Glomerular visceral epithelial cell (primary cell): ENCODE measurements at regions not wholly inside any gene's neighbourhood (a gene's known extent, or its start where the extent isn't known, plus 50 kb on each side); places are given as distances from the start of the nearest gene placed in this dataset.

Experiments
- DNase-seq: peaks from one replicate; pipeline ENCODE4 v3.0.0-alpha.2; 2016; ENCODE audit errors: extremely low spot score

DNA sequence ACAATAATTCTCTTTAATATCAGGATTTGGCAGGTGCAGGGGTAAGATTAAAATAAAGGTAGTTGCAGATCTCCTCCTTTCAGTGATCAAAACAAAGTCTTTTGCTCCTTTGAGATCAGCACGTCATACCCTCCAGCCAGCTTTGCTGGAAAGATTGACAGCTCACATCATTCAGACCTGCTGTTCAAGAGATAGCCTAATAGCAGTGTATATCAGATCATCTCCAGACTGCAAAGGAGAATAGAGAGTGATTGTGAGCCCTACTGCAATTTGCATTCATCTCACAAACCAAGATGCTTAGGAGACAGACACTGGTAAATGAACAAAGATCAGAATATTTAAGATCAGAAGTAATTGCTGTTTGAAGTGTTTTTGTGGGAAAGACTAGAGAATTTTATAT lies 135.8 kb upstream of the DSEL start:
- no peak for DNase-seq

DNA sequence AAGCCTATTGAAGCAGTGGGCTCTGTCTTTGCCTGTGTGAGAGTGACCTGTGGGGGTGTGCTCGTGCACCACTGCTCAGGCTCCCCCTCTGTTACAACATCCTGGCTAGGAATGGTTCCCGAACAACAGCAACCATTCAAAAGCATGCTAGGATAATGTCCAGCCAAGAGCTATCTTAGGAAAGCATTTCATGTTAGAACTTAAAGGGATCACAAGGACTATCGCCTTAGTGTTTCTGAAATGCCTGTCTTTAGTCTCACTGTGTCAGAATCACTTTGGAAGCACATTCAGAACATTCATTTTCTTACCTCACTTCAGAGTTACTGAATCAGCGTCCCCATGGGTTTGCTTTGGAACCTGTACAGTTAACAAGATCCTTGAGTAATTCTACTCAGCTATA lies 134.9 kb upstream of the DSEL start:
- DNase-seq: no peak

DNA sequence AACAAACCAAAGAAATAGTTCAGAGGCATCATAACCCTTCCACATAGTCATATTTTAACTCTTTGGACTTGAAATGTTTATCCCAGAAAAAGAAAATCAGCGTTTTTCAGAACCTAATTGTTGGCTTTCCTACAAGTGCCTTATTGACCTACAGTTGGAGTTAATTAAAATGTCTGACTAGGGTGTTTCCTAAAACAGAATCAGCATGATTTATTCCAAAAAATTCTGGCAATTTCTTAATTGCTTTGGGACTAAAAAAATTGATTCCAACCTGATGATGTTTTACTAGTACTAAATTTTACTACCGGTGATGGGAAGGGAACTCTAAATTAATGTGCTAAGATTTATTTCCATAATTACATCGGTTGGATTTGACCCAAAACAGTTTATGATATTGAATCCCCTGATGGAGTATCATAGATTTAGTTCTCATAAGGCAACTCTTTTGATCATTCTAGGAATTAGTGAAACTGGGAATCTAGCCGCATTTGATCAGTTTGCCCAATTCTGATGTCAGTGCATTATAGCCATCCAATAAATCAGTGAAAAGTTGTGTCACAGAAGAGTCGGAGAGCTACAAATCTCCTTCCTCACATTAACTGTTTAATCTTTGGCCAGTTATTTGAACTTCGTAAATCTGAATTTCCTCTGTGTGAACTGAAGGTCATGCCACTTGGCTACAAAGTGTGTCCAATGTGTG lies 134.3 kb upstream of the DSEL start:
- no peak for DNase-seq

DNA sequence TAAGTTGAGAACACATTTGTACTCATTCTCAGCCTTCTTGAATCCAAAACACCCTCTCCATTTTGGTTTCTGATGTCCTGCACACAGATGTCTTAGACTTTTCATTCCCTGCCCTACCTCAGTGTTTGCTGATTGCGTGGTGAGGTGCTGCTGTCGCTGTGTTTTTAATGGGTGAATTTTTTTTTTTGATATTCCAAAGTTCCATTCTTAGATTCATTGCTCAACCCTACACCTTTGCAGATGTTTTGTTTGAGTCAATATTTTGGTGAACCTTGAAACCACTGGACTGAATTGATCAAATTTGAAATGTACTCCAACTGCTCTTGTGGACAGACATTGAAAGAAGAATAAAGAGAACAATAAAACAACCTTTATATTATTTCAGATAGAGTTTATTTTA lies 130.4 kb upstream of the DSEL start:
- DNase-seq: no peak

DNA sequence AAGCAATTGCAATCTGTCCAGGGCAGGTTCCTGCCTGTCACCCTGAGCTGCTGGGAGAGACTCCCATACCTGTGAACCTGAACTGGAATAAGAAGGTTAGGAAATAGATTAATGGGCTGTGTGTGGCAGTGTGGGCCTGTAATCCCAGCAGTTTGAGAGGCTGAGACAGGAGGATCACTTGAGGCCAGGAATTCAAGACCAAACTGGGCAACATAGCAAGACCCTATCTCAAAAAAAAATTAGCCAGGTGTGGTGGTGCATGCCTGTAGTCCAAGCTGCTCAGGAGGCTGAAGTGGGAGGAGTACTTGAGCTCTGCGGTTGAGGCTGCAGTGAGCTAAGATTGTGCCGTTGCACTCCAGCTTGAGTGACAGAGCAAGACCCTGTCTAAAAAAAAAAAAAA lies 127.7 kb upstream of the DSEL start:
- no peak for DNase-seq

DNA sequence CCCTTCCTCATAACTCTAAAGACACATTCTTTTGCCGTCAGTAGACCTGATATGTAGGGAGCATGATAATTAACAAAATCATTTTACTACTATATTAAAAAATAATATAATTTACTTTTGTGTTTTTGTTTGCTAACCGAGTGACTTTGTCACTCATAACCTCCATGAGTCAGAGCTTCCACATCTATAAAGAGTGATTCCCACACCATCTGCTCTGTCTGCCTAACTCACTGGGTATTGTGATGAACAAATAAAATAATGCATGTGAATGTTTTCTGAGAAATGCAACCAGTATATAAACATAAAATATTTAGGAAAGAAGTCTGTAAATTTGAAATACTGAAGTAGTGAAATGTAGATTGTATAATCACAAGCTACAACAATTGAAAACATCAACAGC lies 123.4 kb upstream of the DSEL start:
- DNase-seq: no peak

DNA sequence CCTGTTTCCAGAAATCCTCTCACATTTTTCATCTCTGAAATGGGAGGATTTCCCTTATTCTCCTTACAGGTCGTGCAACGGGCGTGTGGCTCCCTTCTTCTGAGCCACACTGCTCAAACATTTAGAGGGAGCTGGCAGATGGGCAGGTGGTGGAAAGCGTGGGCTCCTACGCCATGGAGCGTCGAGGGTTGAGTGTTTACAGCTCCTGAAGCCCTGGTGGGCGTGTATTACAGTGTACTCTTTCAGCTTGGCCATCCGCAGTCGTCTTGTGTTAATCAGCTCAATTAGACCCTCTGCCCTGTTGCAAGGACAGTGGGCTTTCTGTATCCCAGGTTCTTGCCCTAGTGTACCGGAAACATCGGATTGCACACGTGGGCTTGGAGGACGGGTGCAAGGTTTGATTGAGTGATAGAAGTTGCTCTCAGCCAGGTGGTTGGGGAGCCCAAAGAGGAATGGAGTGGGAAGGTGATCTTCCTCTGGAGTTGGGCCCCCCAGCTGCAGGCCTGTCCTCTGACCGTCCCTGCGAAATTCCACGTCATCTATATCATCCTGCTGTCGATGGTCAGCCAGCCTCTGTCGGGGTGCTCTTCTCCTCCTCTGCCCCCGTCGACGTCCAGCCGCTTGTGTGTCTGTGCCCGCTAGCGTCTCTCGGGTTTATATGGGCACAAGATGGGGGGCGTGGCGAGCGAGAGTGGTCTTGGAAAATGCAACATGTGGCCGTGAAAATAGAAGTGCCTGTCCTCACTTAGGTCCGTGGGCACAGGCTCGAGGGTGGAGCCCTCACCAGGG lies 120.3 kb upstream of the DSEL start:
- DNase-seq: no peak

DNA sequence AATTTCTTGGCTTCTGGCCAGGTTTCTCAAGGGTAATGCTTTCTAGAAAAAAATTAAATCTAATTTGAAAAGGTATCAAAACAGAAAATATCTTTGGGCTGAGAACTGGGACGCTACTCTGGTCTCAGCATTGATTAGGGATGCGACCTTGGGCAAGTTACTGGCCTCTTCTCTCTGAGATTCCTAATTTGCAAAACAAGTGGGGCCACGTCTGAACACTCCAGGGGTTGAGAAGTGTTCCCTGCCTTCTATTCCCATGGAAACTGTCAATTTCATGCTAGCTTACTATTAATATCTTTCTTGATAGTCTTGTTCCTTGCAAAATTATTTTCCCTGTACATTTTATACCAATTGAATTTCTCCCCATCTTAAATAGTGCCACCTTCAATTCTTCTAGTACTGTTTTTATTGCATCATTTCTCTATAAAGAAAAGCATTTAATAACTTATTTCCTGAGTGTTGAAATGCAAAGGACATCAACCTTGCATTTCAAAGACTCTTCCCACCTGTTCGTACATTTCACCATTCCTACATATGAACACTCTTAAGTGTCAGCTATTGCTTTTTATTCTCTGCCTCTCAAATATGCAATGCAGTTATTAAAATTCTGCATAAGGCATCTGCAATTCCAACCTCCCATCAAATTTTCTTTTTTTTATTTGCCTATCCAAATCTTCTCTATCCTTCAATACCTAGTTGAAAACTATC lies 118.3 kb upstream of the DSEL start:
- DNase-seq: no peak

DNA sequence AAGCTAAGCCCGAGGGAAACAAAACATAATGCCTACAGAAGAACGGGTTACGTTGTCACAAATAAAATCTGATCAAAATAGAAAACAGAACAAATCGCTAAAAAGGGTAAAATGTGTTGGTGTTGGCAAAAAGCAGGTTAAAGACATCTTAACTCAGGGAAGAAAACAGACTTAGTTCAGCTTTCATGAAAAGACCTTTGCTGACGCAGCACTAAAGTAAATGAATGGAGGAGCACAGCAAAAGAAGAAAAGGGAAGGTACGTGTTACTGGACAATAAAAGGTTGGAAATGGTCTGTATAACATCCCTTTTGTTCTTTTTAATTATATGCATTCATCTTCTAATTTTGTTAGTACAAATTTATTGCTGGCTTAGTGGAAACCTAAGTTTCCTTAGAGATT lies 117.4 kb upstream of the DSEL start:
- DNase-seq: no peak

DNA sequence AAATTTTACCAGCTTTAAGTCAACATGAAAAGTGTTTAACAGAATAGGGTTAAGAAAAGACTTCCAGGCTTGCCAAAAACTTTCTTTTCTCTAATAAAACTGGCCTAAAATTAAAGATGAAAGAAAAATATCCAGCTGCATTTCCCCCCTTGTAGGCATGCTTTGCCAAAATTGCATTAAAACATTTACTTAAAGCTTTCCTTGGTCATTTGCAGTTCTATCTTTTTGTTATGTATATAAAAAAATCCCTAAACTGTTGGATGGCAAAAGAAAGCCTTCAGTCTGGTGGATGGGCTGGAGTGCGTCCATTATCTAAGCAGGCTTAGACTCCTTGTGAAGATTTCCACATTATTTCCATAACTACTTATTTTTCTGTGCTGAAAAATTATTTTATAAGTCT lies 105.4 kb upstream of the DSEL start:
- no peak for DNase-seq

DNA sequence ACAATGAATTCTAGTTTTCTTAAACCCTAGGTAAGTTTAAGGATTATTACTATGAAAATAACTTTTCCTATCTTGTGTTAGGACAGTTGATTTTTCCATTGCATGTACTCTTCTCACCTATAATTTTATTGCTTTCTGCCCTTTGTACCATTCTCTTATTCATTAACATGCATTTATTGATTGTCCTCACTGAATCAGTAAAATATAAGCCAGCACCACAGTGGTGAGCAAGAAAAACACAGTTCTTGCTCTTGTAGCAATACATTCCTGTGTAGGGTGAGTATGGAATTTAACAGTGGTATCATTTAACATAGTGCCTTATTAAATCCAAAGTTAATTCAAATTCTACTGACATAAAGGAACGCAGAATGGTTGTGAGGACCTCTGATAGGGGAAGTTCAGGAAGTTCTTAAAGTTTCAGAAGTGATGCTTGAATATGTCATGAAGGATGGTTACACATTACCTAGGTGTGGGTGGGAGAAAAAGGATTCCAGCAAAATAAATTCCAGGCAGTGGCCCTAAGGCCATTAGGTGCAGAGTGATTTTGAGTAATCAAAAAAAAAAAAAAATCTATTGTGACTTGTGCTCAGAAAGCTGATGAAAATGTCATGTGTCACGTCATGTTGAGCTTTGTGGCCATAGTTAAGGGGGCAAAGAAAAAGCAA lies 104.7 kb upstream of the DSEL start:
- no peak for DNase-seq

DNA sequence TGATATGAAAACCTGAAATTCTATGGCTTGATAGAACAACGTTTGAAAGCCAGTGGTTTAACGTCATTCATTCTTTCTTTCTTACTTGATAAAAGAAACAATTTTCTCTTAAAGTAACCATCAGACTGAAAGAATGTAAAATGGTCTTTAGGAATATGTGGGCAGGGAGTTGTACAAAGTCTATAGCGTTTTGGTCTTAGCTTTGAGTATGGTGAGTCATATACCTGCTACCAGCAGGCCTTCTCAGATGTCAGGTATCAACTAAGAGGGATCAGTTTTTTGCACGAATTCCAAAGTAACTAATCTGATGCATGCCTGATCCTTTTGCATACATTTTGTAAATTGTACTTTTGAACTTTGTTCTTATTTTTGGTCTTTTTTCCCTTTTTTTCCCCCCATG lies 101.5 kb upstream of the DSEL start:
- no peak for DNase-seq

DNA sequence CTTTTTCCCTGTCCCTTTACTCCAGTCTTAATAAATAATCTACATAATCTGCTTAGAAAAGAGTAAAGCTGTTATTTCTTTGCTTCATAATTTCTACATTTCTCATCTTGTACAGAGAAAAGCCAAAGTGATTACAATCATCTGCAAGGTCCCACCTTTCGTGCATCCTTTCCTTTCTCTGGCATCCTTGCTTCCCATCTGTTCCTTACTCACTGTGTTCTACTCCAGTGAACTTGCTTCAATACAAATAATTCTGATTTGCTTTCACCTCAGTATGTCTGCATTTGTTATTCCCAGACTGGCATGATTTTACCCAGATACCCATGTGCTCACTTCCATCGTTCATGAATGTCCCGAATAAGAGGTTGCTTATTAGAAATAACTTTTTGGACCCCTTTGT lies 99.4 kb upstream of the DSEL start:
- DNase-seq: no peak

DNA sequence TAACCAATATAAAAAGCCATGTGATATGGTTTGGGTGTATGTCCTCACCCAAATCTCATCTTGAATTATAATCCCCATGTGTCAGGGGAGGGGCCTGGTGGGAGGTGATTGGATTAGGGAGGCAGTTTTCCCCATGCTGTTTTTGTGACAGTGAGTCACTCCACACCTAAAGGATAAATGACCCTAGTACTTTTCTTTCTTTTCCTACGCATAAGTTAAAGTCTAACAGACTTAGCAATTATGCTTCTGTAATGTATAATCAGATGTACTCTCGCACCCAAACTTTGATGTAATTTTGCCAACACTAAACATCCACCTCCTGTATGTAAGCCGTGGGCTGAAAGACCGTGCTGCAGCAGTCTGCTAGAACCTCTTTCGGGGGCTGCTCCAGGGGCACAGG lies 97.2 kb upstream of the DSEL start:
- no peak for DNase-seq

DNA sequence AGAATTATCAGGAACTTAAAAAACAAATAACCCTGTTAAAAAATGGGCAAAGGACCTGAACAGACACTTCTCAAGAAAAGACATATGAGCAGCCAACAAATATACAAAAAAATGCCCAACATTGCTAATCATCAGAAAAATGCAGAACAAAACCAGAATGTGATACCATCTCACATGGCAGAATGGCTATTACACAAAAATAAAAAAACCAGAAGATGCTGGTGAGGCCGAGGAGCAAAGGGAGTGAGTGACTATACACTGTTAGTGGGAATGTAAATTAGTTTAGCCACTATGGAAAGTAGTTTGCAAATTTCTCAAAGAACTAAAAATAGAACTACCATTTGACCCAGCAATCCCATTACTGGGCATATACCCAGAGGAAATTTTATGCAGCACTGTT lies 95.8 kb upstream of the DSEL start:
- DNase-seq: no peak

DNA sequence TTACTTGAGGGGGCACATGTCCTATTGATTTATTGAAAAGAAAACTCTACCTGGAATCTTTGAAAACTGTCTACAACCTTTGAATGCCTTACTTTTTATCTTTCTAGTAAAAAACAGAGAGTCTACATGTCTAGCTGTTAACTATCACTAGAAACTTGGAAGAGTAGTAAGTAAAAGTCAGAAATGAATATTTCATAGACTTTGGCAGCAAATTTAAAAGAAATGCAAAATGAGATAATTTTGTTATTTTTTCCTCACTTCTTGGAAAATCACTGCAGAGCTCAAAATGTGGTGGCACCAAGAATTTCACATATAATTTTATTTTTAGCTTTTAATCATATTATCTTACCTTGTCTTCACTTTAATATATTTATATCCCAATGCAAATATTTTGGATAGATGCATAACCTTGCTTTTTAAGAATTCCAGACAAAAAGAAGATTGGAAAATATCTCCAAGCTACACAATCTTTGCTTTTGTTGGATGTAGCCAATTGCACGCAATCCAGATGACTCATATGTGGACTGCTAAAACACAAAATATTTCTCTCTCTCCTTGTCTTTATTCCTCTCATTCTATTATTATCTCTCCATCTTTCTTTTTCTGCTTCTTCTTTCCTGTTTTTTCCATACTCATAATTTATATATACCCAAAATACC lies 92.2 kb upstream of the DSEL start:
- DNase-seq: no peak

DNA sequence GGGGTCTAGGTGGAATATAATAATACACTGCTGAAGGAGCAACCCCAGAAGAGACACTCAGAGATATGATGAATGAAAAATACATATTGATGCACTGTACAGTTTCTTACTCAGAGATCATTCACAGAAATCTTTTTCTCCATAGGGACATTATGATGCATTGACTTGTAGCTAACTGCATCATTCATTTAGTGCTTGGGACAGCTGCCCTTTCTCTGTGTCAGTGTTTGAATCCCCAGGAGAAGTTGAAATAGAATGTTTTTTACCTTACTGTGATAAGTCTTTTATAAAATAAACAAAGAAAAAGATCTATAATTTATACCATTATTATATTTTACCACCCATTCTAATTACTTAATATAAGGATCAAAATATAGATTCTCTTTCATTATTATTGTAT lies 91.7 kb upstream of the DSEL start:
- DNase-seq: no peak

DNA sequence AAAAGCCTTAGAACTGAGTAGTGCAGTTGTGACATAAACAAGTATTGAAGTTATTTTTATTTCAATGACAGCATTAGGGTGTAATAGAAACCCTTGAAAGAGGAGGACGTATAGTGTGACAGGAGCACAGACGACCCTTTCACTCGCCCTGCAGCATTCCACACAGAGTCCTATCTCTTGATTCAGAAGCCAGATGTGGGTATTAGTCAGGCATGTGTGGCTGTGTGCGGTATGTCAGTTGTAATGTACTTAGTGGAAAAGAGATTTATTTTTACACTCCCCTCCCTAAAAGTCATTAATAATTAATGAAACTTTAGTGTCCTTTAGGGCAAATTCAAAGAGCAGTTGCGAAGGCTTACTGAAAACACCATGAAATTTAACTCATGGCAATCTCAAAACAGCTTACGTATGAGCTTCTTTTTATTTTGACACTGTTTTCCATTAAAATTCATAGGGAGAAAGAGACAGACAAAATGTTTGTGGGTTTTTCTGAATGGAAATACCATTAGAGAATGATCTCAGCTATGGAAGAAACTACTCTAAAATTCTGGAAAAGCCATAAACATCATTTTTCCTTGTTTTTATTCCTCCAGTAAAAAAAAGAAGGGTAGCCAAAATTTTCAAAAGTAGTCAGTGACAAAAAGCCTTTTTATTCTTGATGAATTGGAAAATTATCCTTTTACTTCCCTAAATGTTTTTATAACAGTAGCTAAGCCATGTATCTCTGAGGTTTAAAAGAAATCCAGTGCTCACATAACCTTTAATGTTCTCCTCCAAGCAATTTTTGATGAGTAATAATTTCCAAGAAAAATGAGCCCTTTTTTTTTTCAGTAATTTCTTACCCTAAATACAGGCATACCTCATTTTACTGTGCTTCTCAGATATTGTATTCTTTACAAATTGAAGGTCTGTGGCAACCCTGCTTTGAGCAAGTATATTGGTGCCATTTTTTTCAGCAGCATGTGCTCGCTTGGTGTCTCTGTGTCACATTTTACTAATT lies 84.0 kb upstream of the DSEL start:
- peak; percentile 82 for DNase-seq

DNA sequence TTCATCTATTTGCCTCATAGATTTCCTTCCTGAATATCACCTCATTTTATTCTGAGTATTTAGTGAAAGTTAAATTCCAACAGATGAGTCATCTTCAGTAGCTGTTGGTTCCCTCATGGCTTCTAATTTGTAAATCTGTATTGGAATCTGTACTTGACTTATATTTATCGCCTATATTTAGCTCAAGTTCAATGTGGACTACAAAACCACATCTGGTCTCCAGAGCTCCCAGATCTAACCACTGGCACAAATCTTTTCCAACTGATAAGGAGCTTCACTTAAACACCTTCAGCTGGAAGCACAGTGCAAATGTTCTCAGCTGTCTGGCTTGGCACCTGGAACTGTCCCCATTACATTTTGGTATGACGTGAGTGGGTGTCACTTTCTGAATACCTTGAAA lies 82.8 kb upstream of the DSEL start:
- peak; percentile 43 for DNase-seq

DNA sequence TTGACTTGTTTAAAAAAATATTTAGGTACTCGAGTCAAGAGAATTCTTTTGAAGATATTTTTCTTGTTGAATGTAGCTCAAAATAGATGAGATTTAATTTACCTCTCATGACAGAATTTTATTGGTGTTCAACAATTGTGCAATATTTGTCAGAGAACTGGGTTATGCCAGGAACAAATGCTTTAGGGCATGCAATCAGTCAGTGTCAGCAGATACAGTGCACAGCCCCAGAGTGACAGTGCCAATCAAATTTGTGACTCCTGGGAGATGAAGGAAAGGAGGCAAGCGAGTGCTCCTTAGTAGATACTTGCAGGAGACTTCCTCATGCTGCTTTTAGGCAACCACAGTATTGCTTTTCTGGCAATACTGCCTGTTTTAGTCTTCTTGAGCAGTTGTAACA lies 81.2 kb upstream of the DSEL start:
- no peak for DNase-seq

DNA sequence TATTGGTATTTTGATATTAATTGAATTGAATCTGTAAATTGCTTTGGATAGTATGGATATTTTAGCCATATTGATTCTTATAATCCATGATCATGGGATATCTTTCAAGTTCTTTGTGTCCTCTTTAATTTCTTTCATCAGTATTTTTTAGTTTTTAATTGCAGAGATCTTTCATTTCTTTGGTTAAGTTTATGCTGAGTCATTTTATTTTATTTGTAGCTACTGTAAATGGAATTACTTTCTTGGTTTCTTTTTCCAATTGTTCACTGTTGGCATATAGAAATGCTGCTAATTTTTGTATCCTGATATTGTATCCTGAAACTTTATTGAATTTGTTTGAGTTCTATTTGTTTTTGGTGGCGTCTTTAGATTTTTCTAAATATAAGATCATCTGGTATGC lies 79.5 kb upstream of the DSEL start:
- no peak for DNase-seq
